Mesenchymal stem cell (in vitro differentiated cells and primary cell): ENCODE measurements at regions not wholly inside any gene's neighbourhood (a gene's known extent, or its start where the extent isn't known, plus 50 kb on each side); places are given as distances from the start of the nearest gene placed in this dataset.

Experiments used
- DNase-seq: peaks from one replicate; pipeline ENCODE4 v3.0.0-alpha.2; 2013
- H2AFZ ChIP-seq: one replicate; pipeline ENCODE4 v1.6.1; 2013; ENCODE audit warnings: low read depth, mild to moderate bottlenecking, control low read depth, inconsistent platforms, low read length, moderate library complexity
- H2AK5ac ChIP-seq: 2 replicates; pipeline ENCODE4 v1.6.1; 2013; ENCODE audit warnings: low read length, moderate library complexity, mild to moderate bottlenecking, inconsistent platforms; ENCODE audit not compliant: severe bottlenecking
- H2BK120ac ChIP-seq: one replicate; pipeline ENCODE4 v1.6.1; 2013; ENCODE audit warnings: low read depth, mild to moderate bottlenecking, inconsistent platforms, low read length, moderate library complexity
- H2BK12ac ChIP-seq, 2 experiments: one replicate each; pipeline ENCODE4 v1.6.1; 2013; ENCODE audit warnings: inconsistent platforms in 2 of 2, low read length in 2 of 2, mild to moderate bottlenecking in 2 of 2, moderate library complexity in 2 of 2, control low read depth in 1 of 2
- H2BK15ac ChIP-seq: one replicate; pipeline ENCODE4 v1.6.1; 2013; ENCODE audit warnings: mild to moderate bottlenecking, low read depth, inconsistent platforms; ENCODE audit not compliant: poor library complexity, severe bottlenecking
- H2BK5ac ChIP-seq: 2 replicates; pipeline ENCODE4 v1.6.1; 2013; ENCODE audit warnings: low read depth, mild to moderate bottlenecking, low read length, control low read depth, inconsistent platforms; ENCODE audit not compliant: poor library complexity, severe bottlenecking
- H3K14ac ChIP-seq, 2 experiments: one replicate each; pipeline ENCODE4 v1.6.1; 2013; ENCODE audit warnings: inconsistent platforms in 2 of 2, low read length in 2 of 2, control low read depth in 1 of 2, mild to moderate bottlenecking in 1 of 2, moderate library complexity in 1 of 2
- H3K18ac ChIP-seq, 2 experiments: one replicate each; pipeline ENCODE4 v1.6.1; 2013; ENCODE audit warnings: inconsistent platforms in 2 of 2, low read length in 2 of 2, control low read depth in 1 of 2, low read depth in 1 of 2, mild to moderate bottlenecking in 1 of 2
- H3K23ac ChIP-seq, 2 experiments: one replicate each; pipeline ENCODE4 v1.6.1; 2013; ENCODE audit warnings: inconsistent platforms in 2 of 2, low read length in 2 of 2, mild to moderate bottlenecking in 2 of 2, moderate library complexity in 2 of 2, control low read depth in 1 of 2
- H3K27ac ChIP-seq: 2 replicates; pipeline ENCODE4 v1.5.1; 2013; ENCODE audit warnings: mild to moderate bottlenecking, moderate library complexity, low read length, control low read depth, inconsistent platforms; ENCODE audit not compliant: poor library complexity, severe bottlenecking
- H3K27me3 ChIP-seq, 2 experiments: 2 replicates each; pipeline versions ENCODE4 v1.6.1 to v1.7.0; 2013; ENCODE audit warnings: low read length in 2 of 2, mild to moderate bottlenecking in 2 of 2, moderate library complexity in 2 of 2, control low read depth in 1 of 2, inconsistent platforms in 1 of 2; ENCODE audit not compliant: control insufficient read depth in 1 of 2, insufficient read depth in 1 of 2
- H3K36me3 ChIP-seq, 2 experiments: 2 replicates each; pipeline versions ENCODE4 v1.6.1 to v1.7.0; 2013; ENCODE audit warnings: low read length in 2 of 2, control low read depth in 1 of 2, inconsistent platforms in 1 of 2, low read depth in 1 of 2, mild to moderate bottlenecking in 1 of 2; ENCODE audit not compliant: insufficient read depth in 2 of 2, control insufficient read depth in 1 of 2
- H3K4ac ChIP-seq, 2 experiments: one replicate each; pipeline ENCODE4 v1.6.1; 2013; ENCODE audit warnings: inconsistent platforms in 2 of 2, low read length in 2 of 2, mild to moderate bottlenecking in 2 of 2, moderate library complexity in 2 of 2, control low read depth in 1 of 2, low read depth in 1 of 2
- H3K4me1 ChIP-seq: 2 replicates; pipeline ENCODE4 v1.6.1; 2013; ENCODE audit warnings: low read depth, low read length, control low read depth; ENCODE audit not compliant: control insufficient read depth, insufficient read depth
- H3K4me2 ChIP-seq: 2 replicates; pipeline ENCODE4 v1.6.1; 2013; ENCODE audit warnings: low read length, mild to moderate bottlenecking, inconsistent platforms; ENCODE audit not compliant: poor library complexity, severe bottlenecking
- H3K4me3 ChIP-seq, 2 experiments: 2 replicates each; pipeline versions ENCODE4 v1.5.1 to v1.7.0; 2013; ENCODE audit warnings: low read length in 2 of 2, mild to moderate bottlenecking in 2 of 2, control low read depth in 1 of 2, low read depth in 1 of 2; ENCODE audit not compliant: insufficient read depth in 1 of 2
- H3K79me1 ChIP-seq: replicated peaks from 2 replicates; pipeline ENCODE4 v1.6.1; 2013; ENCODE audit warnings: mild to moderate bottlenecking, control low read depth, low read length, inconsistent platforms; ENCODE audit not compliant: poor library complexity, severe bottlenecking
- H3K9ac ChIP-seq: 2 replicates; pipeline ENCODE4 v1.7.0; 2013; ENCODE audit warnings: mild to moderate bottlenecking, low read length, moderate library complexity
- H3K9me3 ChIP-seq: 2 replicates; pipeline ENCODE4 v1.7.0; 2013; ENCODE audit warnings: mild to moderate bottlenecking, low read length; ENCODE audit not compliant: control insufficient read depth
- H4K8ac ChIP-seq: one replicate; pipeline ENCODE4 v1.6.1; 2013; ENCODE audit warnings: inconsistent platforms, mild to moderate bottlenecking, low read length, moderate library complexity
- H4K91ac ChIP-seq: one replicate; pipeline ENCODE4 v1.6.1; 2013; ENCODE audit warnings: mild to moderate bottlenecking, low read length, inconsistent platforms
- WGBS: methylation state at CpG from one replicate; pipeline ENCODE4 v1.1.7; 2013; ENCODE audit warnings: mixed read lengths; 5-methylcytosine and 5-hydroxymethylcytosine counted together

- Histone ChIP-seq H3K9me3 (no peaks in the 10 kb centered on the region), H3K27ac (no peak overlapping the region), H2AK5ac (no peak overlapping the region), H3K4me3 (no peak overlapping the region), H2BK5ac (no peak overlapping the region), H3K4me1 (peaks cover 2% of the 10 kb centered on the region), H3K4me2 (no peak overlapping the region), H4K8ac (no peak overlapping the region), H3K27me3 (no peaks in the 10 kb centered on the region), H3K4ac (no peak overlapping the region), H2BK15ac (no peak overlapping the region), H3K79me1 (no peaks in the 10 kb centered on the region), H3K9ac (no peak overlapping the region), H2BK120ac (no peak overlapping the region), H4K91ac (no peak overlapping the region), H2AFZ (no peak overlapping the region), H2BK12ac (no peak overlapping the region), H3K14ac (no peak overlapping the region), H3K18ac (no peak overlapping the region), H3K36me3 (no peaks in the 10 kb centered on the region), H3K23ac (no peak overlapping the region)
- peak; percentile 87 for DNase-seq
- 50% methylated on average over 2 of the region's 2 CpGs for WGBS
Measured at GRCh38 chr15:39199076-39199475, 381.8 kb upstream of the THBS1 start.

DNA sequence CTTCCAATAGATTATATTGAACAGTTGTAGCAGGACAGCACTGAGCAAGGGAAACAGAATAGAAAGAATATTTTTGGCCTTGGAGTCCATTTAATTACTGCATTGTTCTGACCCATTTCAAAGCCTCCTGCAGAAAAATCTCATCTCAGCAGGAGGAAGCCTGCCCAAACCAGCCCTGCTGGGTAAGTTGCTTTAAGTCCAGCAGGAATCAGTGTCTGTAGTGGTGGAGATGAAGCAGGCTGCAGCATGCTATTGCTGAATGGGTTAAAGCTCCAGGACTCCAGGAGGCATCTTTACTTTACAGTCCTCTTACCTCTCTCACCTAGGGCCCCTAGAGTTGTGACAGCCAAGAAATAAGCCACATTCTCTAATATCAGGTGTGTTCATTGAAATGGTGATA lies 380.3 kb upstream of the THBS1 start:
- no peak overlapping the region for H3K18ac ChIP-seq
- no peak overlapping the region for H3K27ac ChIP-seq
- H4K91ac ChIP-seq, result no peak overlapping the region
- no peaks in the 10 kb centered on the region for H3K27me3 ChIP-seq
- no peak overlapping the region for H2BK12ac ChIP-seq
- no peaks in the 10 kb centered on the region for H3K36me3 ChIP-seq
- no peak overlapping the region for H2AFZ ChIP-seq
- no peak overlapping the region for H4K8ac ChIP-seq
- H3K23ac ChIP-seq, result no peak overlapping the region
- no peaks in the 10 kb centered on the region for H3K9me3 ChIP-seq
- H3K4me2 ChIP-seq, result no peak overlapping the region
- no peak overlapping the region for H2AK5ac ChIP-seq
- no peak for DNase-seq
- H3K79me1 ChIP-seq, result no peaks in the 10 kb centered on the region
- no peak overlapping the region for H3K9ac ChIP-seq
- no peak overlapping the region for H3K4ac ChIP-seq
- H3K14ac ChIP-seq, result no peak overlapping the region
- no peak overlapping the region for H2BK5ac ChIP-seq
- H2BK15ac ChIP-seq, result no peak overlapping the region
- no peak overlapping the region for H2BK120ac ChIP-seq
- H3K4me1 ChIP-seq, result no peaks in the 10 kb centered on the region
- no peak overlapping the region for H3K4me3 ChIP-seq

- Histone ChIP-seq H3K36me3 (no peaks in the 10 kb centered on the region), H2AFZ (no peak overlapping the region), H3K4me3 (no peak overlapping the region), H2BK15ac (no peak overlapping the region), H3K18ac (no peak overlapping the region), H3K4me1 (no peaks in the 10 kb centered on the region), H3K14ac (no peak overlapping the region), H3K27ac (no peak overlapping the region), H2BK120ac (no peak overlapping the region), H3K9ac (no peak overlapping the region), H3K79me1 (no peaks in the 10 kb centered on the region), H4K8ac (no peak overlapping the region), H2BK12ac (no peak overlapping the region), H3K23ac (no peak overlapping the region), H3K9me3 (no peaks in the 10 kb centered on the region), H2BK5ac (no peak overlapping the region), H3K27me3 (no peaks in the 10 kb centered on the region), H3K4ac (no peak overlapping the region), H2AK5ac (no peak overlapping the region), H4K91ac (no peak overlapping the region), H3K4me2 (no peak overlapping the region)
- no peak for DNase-seq
- WGBS, result no CpG with 5 or more reads among the region's 1 CpG
Measured at GRCh38 chr15:39202641-39203040, 378.2 kb upstream of the THBS1 start.

DNA sequence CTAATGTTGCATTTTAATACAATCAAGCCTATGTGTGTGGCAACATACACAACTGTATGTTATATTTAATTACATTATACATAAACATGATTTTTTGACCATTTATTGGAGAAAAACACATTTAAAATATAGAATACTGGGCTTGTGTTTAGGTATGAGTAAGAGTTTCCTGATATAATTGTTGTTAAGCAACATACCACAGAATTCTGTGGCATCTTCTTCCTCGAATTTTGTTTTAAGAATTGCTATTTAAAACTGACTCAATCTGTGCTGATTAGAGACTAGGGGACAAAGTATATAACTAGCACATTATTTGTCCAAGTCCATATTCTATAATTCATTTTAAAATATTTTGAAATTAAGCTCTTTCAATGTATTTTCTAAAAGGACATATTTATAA lies 376.8 kb upstream of the THBS1 start:
- H2BK5ac ChIP-seq, result no peak overlapping the region
- no peak overlapping the region for H2AFZ ChIP-seq
- no peak overlapping the region for H3K4me3 ChIP-seq
- H3K27me3 ChIP-seq, result no peaks in the 10 kb centered on the region
- no peak for DNase-seq
- no peak overlapping the region for H2BK15ac ChIP-seq
- H3K4ac ChIP-seq, result no peak overlapping the region
- no peak overlapping the region for H4K8ac ChIP-seq
- no peaks in the 10 kb centered on the region for H3K36me3 ChIP-seq
- no peaks in the 10 kb centered on the region for H3K9me3 ChIP-seq
- H4K91ac ChIP-seq, result no peak overlapping the region
- no peak overlapping the region for H2BK12ac ChIP-seq
- H3K27ac ChIP-seq, result no peak overlapping the region
- no peak overlapping the region for H2AK5ac ChIP-seq
- H3K14ac ChIP-seq, result no peak overlapping the region
- H3K79me1 ChIP-seq, result no peaks in the 10 kb centered on the region
- no peak overlapping the region for H3K23ac ChIP-seq
- H3K4me1 ChIP-seq, result no peaks in the 10 kb centered on the region
- WGBS, result no CpG with 5 or more reads among the region's 1 CpG
- H3K4me2 ChIP-seq, result no peak overlapping the region
- H2BK120ac ChIP-seq, result no peak overlapping the region
- H3K9ac ChIP-seq, result no peak overlapping the region
- no peak overlapping the region for H3K18ac ChIP-seq
